ENCODE measurements at regions not wholly inside any gene's neighbourhood (a gene's known extent, or its start where the extent isn't known, plus 50 kb on each side); places are given as distances from the start of the nearest gene placed in this dataset.

- peak; percentile 75 for DNase-seq (ENCODE audit: low read depth, low spot score)
- H3K27ac ChIP-seq (ENCODE audit: low read depth, low read length): peak overlapping the region; percentile 81
- TF ChIP-seq, protein P1, sequence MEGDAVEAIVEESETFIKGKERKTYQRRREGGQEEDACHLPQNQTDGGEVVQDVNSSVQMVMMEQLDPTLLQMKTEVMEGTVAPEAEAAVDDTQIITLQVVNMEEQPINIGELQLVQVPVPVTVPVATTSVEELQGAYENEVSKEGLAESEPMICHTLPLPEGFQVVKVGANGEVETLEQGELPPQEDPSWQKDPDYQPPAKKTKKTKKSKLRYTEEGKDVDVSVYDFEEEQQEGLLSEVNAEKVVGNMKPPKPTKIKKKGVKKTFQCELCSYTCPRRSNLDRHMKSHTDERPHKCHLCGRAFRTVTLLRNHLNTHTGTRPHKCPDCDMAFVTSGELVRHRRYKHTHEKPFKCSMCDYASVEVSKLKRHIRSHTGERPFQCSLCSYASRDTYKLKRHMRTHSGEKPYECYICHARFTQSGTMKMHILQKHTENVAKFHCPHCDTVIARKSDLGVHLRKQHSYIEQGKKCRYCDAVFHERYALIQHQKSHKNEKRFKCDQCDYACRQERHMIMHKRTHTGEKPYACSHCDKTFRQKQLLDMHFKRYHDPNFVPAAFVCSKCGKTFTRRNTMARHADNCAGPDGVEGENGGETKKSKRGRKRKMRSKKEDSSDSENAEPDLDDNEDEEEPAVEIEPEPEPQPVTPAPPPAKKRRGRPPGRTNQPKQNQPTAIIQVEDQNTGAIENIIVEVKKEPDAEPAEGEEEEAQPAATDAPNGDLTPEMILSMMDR (IDR thresholded peaks at IDR 0.05; ENCODE audit: low read depth, low read length): no peak
- no peaks in the 10 kb centered on the region for H3K9me3 ChIP-seq (ENCODE audit: control insufficient read depth, insufficient read depth, low read length)
- no peaks in the 10 kb centered on the region for H3K27me3 ChIP-seq (ENCODE audit: control insufficient read depth, insufficient read depth, low read length)
- ChIA-PET POLR2A (interaction anchor here (0.5 to 0.9 kb wide), 3 partner anchors 19 to 409 kb away, joined by 3 to 5 read pairs (median 3); no protein-coding TSS in a partner anchor), CTCF (no interaction called here)
- peak overlapping the region; percentile 13; the same call in 1 of the 2 replicates for H3K4me3 ChIP-seq (ENCODE audit: low read depth, low read length)
Measured at GRCh38 chr10:21315645-21316220, 209.7 kb downstream of the SKIDA1 start.

DNA sequence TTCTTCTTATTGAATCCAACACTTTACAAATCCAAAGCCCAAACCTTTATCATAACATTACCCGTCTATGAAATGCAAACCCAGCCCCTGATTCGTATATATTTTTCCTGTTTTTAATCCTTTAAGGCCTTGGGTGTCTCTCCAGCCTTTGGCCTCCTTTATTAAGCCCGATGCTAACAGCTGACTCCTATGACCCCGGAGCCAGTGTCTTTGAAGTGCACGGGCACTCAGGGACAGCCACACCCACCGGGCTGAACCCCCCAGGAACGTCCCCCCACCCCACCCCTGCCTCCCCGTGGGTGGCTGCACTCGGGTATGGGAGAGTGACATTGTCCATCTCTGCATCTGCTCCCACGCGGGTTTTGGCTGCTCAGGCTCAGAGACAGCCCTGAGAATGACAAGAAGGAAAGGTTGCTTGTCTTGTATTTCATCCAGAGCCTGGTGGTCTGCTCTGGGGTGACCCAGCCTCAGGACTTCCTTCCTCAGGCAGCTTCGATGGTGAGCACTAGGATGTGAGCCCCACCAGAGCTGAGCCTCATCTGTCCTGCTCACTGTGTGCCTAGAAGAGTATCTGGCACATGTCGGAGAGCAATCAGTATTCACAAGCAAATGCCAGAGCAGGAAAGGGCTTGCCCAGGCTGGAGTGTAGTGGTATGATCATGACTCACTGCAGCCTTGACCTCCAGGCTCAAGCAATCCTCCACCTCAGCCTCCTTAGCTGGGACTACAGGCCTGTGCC, 210.4 kb downstream of the SKIDA1 start:
- DNase-seq (ENCODE audit: low read depth, low spot score): no peak
- ChIA-PET POLR2A (interaction anchor here (0.5 kb wide), 1 partner anchor 59 kb away, joined by 5 read pairs; no protein-coding TSS in a partner anchor), CTCF (no interaction called here)
- Histone ChIP-seq H3K27ac (ENCODE audit: low read depth, low read length) (peak overlapping the region; percentile 81), H3K4me3 (ENCODE audit: low read depth, low read length) (no peak overlapping the region), H3K27me3 (ENCODE audit: control insufficient read depth, insufficient read depth, low read length) (no peaks in the 10 kb centered on the region), H3K9me3 (ENCODE audit: control insufficient read depth, insufficient read depth, low read length) (no peaks in the 10 kb centered on the region)
- TF ChIP-seq, protein P1 (IDR thresholded peaks at IDR 0.05; ENCODE audit: low read depth, low read length): no peak

DNA sequence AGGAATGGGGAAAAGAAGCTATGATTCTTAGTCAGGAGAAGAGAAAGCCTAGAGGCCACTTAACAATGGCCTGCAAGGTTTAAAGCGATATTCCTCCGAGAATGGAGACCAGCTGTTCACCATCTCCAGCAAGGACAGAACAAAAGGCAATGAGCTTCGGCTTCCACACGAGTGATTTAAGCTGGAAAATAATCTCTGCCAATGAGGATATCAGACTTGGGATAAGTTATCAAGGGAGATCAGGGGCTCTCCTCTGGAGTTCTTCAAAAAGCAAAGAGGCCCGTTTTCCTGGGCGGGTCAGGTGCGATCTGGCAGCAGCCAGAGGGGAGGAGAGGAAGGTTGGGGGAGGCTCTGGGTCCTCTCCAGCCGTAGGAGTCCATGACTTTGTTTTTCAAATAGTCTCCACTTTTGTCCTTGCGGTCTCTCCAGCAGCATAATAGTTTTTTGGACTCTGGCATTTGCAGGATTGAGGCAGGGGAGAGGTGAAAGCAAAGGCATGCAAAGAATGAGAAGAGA, 211.3 kb downstream of the SKIDA1 start:
- no peak for DNase-seq (ENCODE audit: low read depth, low spot score)
- ChIA-PET POLR2A (interaction anchor here (1.5 kb wide), 1 partner anchor 21 kb away, joined by 5 read pairs; no protein-coding TSS in a partner anchor), CTCF (interaction anchor here (0.7 kb wide), 1 partner anchor 35 kb away, joined by 3 read pairs; no protein-coding TSS in a partner anchor)
- no peaks in the 10 kb centered on the region for H3K27me3 ChIP-seq (ENCODE audit: control insufficient read depth, insufficient read depth, low read length)
- TF ChIP-seq, protein P1 (IDR thresholded peaks at IDR 0.05; ENCODE audit: low read depth, low read length): no peak
- H3K9me3 ChIP-seq (ENCODE audit: control insufficient read depth, insufficient read depth, low read length): no peaks in the 10 kb centered on the region
- no peak overlapping the region for H3K4me3 ChIP-seq (ENCODE audit: low read depth, low read length)
- H3K27ac ChIP-seq (ENCODE audit: low read depth, low read length): no peak overlapping the region

DNA sequence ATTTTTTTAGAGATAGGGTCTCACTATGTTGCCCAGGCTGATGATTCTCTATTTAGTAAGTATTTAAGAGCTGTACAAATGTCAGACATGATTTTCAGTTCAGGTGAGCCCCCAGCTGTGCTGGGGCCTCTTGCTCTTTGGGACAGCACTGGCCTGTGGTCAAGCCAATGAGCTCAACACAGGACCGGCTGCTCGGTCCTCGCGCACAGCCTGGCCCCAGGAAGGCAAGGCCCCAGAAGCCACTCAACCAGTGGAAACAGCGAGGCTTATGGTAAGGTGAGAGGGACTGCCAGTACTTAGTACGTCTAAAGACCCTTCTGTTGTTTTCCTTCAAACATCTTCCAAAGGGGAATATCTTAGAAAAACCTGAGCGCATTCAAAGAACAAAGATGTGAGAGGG, 211.8 kb downstream of the SKIDA1 start:
- TF ChIP-seq, protein P1 (IDR thresholded peaks at IDR 0.05; ENCODE audit: low read depth, low read length): no peak
- Histone ChIP-seq H3K27me3 (ENCODE audit: control insufficient read depth, insufficient read depth, low read length) (no peaks in the 10 kb centered on the region), H3K27ac (ENCODE audit: low read depth, low read length) (no peak overlapping the region), H3K4me3 (ENCODE audit: low read depth, low read length) (no peak overlapping the region), H3K9me3 (ENCODE audit: control insufficient read depth, insufficient read depth, low read length) (no peaks in the 10 kb centered on the region)
- DNase-seq (ENCODE audit: low read depth, low spot score): no peak
- POLR2A ChIA-PET: interaction anchor here (1.5 kb wide), 1 partner anchor 20 kb away, joined by 5 read pairs; no protein-coding TSS in a partner anchor
- CTCF ChIA-PET: interaction anchor here (0.7 kb wide), 1 partner anchor 35 kb away, joined by 3 read pairs; no protein-coding TSS in a partner anchor

DNA sequence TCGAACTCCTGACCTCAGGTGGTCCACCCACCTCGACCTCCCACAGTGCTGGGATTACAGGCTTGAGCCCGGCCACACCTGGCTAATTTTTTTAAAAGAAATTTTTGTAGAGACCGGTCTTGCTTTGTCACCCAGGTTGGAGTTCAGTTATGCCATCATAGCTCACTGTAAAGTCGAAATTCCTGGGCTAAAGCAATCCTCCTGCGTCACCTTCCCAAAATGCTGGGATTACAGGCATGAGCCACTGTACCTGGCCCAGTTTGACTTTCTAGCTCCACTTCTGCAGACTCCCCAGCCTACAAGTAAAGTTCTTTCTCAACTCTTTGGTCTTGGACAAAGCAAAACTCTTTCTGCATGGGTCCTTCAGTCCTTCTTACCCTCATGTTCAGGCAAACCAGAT, 214.1 kb downstream of the SKIDA1 start:
- ChIA-PET CTCF (no interaction called here), POLR2A (no interaction called here)
- no peaks in the 10 kb centered on the region for H3K27me3 ChIP-seq (ENCODE audit: control insufficient read depth, insufficient read depth, low read length)
- DNase-seq (ENCODE audit: low read depth, low spot score): no peak
- no peak overlapping the region for H3K4me3 ChIP-seq (ENCODE audit: low read depth, low read length)
- no peak overlapping the region for H3K27ac ChIP-seq (ENCODE audit: low read depth, low read length)
- no peaks in the 10 kb centered on the region for H3K9me3 ChIP-seq (ENCODE audit: control insufficient read depth, insufficient read depth, low read length)
- TF ChIP-seq, protein P1 (IDR thresholded peaks at IDR 0.05; ENCODE audit: low read depth, low read length): no peak

Measured in AG04450 (cell line).